NCI-H128 (cell line): ENCODE measurements at regions not wholly inside any gene's neighbourhood (a gene's known extent, or its start where the extent isn't known, plus 50 kb on each side); places are given as distances from the start of the nearest gene placed in this dataset.

Experiments
- DNase-seq: peaks from one replicate; lab custom pipeline; 2025; ENCODE audit not compliant: unreplicated experiment; lab: John Stamatoyannopoulos, UW

DNA sequence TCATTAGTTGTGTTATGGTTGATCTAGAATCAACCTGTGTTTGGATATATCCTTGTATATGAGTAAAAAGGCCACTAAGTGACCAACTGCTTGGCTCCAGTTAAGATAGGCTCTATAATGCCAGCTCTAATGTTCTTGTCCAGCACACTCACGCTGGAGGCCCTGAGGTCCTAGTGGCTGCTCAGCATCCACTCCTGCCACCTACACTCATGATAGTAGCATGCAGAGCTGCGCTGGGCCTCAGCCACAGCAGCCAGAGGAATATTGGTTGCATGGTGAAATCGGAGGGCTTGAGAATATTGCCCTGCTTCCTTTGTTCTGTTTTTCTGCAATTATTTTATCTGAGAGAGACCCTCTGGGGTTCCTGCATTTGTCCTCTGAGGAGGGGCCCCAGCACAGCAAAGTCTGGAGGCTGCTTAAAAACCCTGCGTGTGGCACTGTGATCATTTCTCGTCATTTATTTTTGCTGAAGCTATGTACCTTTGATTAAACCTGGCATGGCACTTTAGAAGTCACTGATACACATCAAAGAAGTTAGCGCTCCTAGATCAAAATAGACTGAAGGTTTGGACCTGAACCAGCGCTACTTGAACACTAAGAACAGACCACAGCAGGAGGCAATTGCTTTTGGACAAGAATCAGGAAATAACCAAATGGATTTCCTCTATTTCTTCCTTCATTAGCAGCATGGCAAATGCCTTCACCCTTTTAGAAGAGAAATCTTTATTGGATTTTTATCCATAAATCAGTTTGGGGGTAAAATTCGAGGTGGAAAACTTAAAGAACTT is 398.4 kb upstream of the ID4 start:
- no peak for DNase-seq

DNA sequence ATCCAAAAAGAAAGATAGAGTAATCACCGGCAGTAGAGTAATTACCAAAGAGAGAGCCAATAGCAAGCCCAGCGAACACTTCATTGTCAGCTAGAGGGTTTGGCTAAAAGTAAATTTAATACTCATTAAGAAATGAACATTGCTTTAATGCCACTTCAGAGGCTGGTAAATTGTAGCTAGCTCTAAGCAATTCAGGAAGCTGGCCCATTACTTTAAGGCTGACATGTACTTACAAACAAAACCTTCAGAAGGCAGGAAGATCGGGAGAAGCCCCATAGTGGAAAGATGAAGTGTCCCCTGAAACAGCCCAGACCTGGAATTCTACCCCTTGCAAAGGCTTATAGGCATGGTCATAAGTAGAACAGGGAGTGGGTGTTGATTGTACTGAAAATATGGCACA is 396.6 kb upstream of the ID4 start:
- DNase-seq = peak; percentile 32

DNA sequence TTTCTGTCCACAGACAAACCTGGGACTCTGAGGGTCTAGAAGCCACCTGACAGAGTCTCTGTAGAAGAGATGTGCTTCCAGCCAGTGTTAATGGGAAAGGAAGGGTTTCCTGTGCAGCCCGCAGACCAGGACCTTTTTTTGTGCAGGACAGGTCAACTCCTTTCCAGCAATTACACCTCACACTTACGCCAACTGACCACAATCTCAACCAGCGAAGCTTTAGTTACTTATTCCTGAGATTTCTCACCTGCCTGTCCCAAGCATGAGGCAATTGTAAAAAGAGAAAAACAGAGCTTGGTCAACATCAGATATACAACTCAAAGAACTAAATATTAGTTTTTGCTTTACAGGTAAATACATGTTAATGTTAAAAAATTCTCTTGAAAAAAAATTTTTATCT is 393.8 kb upstream of the ID4 start:
- no peak for DNase-seq

DNA sequence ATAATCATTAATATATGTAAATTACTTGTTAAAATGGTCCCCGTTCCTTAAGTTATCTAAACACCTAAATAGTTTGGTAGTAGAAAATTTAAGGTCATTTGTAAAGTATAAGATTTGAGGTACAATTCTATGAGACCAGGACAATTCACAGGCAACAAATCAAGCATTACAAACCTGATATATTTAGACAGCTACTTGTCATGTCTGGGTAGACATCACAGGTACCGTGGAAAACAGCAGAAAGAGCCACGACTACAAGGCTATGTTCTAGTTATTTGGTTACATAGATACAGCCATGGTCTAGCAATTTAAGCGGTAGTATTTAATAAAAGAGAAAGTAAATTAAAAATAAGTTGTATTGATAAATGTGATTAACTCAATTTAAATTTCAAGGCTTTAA is 393.1 kb upstream of the ID4 start:
- no peak for DNase-seq

DNA sequence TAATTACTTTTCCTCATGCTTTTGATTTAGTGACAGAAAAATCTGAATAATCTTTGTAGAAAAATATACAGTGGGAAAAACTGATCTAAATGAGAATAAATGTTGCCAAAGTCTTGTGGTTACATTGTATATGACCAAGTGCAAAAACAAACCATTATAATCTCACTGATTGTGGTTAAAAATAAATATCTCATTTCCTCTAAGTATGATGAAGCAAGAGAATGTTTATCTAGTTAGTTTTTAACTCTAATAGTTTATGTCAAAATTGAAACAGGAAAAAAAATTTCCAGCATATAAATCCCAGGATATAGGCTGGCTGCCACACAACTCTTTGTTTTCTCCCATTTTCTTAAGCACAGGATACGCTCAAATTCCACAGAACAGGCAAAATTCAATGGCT is 392.7 kb upstream of the ID4 start:
- DNase-seq = no peak

DNA sequence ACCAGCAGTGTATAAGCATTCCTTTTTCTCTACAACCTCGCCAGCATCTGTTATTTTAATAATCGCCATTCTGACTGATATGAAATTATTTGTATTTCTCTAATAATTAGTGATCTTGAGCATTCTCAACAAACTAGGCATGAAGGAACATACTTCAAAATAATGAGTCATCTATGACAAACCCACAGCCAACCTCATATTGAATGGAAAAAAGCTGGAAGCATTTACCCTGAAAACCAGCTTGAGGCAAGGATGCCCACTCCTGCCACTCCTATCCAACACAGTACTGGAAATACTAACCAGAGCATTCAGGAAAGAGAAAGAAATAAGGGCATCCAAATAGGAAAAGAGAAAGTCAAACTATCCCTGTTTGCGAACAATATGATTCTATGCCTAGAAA is 390.6 kb upstream of the ID4 start:
- DNase-seq = no peak

DNA sequence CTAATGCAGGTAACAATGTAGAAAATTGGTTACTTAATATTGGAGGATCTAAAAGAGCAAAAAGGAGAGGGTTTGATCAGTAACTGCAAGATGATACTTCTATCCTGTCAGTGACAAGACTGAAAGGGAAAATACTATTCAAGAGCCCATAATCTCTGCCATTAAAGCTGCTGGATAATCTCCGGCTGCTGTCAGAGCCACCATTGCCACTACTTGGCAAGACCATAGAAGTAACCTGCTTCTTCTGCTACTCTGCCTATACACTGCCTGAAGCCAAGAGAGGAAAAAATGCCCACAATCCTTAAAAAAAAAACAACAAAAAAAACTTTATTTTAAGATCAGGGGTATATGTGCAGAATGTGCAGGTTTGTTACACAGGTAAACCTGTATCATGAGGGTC is 386.5 kb upstream of the ID4 start:
- no peak for DNase-seq

DNA sequence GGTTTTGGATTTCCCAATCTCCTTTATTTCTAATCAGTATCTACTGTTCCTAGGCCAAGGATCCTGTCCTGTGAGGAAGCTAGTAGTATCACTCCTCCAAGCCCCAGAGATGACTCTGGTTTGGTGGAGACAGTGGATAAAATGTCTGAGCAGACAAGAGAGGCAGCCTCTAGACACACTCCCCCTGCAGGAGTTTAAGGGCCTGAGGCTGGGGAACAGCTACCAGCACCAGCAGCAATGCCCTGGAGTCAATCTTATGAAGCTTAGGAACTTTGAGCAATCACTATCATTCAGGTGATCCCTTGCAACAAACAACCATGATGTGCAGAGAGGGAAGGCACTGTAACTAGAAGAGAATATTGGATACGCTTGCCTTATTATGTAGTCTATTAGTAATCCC is 384.7 kb upstream of the ID4 start:
- no peak for DNase-seq

DNA sequence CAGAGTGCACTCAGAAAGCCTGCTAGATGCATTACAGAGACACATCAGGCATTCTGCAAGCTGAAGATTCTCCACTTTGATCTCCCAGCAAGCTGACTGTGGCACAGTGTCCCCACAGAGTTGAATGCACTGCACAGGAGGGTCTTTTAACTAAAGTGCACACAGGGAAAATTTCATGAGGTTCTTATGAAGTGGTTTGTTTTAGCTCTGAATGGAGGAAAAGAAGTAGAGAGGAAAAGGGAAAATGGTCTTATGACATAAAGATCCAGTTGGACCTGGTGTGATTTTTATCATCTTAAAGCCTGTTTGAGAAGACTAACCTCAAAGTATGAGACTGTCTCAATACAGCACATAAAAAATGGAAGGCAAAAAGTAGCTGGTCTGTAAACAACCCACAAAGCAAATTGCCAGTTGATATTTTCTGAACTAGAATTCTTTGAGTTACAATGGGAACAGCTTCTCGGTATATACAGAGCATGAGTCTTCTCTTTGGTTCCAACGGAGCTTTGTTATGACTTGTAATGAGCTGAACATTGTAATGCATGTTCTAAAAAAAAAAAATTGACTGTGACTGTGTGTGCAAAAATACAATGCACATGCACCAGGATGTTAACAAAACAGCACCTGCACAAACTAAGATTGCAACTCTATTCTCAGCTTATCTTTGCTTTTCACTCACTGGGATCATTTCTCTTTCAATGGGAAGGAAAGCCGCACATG is 383.0 kb upstream of the ID4 start:
- no peak for DNase-seq

DNA sequence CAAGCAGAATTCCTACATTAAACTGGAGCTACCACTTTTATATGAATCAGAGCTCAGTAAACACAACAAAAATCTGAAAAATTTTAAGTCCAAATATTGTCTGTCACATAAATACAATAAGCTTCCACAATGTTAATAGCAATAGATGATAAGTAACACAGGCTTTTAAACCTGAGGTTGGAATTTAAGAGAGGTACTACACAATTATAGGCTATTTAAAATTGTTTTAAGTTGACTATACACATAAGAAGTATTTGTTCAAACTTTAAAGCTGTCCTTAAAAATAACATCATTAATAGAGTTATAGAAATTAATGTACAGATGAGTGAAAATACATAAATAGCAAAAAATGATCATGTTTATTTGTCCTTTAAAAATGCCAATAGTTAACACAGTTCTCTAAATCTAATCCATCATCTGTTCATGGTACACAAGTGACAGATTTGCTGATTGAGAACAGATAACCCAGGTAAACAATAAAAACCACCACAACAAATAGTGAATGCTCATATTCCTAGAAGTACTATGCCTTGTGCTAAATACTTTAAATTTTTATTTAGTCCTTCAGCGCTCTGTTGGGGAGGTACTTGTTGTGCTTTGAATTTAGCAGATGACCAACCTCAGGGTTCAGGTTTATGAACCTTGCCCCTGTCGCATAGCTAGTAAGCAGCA is 382.3 kb upstream of the ID4 start:
- no peak for DNase-seq

DNA sequence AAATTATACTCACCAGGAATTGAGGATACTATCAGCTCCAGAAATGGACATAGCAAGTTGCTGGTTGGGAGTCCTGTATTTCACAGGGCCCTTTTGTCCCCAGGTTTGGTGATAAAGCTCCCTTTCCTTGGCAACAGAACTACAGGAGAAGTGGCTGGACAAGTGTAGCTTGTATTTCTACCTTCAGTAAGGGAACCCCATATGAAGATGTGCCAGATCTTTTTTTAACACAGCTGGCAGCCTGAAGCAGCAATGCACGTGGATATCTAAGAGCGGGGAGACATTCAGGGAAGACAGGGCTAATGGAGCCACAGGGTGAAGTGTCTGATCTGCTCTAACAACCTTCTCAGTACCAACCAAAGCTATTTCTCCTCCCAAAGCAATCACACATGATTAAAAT is 373.9 kb upstream of the ID4 start:
- DNase-seq = no peak

DNA sequence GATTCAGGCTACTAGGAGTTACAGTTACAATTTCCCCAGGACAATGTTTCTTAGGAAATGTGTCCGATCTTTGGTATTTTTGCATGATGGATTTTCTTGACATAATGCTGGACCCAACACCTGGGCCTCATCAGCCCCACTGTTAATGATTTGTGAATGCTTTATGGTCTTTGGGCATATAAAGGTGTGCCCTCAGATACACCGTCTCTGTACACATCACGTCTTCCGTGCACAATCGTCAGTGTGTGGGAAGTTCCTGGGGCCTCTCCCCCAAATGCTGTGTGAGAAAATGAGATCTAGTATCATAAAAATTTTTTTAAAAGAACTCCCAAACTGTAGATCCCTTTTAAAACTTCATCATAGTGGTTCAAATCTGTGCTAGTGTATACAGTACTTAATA is 373.2 kb upstream of the ID4 start:
- no peak for DNase-seq

DNA sequence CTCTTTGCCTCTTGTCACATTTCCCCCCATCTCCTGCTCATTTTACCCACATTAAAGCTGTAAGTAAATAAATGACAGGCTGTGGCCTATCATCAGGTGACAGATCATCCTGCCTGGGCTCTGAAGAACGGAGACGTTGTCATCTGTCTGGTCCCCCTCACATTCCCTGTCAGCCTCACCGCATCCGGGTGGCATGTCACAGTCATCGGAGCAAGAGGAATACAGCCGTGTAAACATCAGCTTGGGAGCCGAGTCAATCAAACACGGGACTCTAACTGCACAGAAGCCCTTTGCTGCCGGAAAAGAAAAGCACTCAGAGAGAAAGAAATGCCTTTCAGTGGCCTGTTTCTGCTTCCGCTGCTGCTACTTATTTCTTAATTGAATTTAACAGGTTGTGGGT is 371.9 kb upstream of the ID4 start:
- DNase-seq = no peak

DNA sequence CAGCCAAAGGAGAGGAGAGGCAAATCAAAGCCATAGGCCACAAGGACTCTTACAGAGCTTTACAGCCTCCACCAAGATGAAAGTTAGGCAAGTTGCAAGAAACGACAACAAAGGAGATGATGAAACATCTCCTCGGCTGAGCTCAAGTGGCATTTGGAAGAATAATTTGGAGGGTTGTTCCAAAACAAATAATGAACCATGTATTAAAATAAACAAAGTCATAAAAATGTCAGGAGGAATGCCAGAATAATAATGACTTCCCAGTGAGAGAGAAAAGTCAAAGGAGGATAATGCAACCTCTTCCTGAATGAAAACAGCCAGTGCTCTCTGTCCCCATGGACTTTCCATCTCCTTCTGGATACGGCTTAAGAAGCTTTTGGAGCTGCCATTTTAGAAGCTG is 371.4 kb upstream of the ID4 start:
- DNase-seq = no peak

DNA sequence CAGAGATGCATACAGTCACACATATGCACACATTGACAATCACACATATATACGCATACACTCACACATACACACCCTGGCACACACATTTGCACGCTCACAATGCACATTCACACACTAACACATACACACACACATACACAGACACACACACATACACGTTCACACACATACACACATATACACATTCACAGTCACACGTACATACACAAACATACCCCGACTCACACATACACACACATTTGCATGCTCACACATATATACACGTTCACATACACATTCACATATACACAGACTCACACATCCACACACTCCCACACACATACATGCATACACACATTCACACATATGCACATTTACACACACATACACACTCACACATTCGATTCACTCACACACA is 366.8 kb upstream of the ID4 start:
- no peak for DNase-seq

DNA sequence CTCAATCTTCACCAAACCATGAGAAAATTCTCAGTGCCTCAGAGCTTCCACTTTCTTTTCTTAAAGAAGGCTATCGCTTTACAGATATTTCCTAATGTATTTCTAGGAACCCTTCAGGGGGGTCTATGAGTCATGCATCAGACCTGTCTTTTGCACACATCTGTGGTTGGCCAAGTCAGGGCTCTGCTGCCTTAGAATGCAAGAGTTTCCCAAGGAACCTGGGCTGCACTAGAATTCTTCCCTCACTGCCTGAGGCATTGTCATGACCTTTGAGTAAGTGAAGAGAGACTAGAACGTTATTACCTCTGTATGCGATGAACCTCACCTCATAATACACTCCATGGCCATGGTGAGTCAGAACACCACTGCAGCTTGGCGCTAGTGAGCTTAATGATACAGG is 365.0 kb upstream of the ID4 start:
- DNase-seq = no peak

DNA sequence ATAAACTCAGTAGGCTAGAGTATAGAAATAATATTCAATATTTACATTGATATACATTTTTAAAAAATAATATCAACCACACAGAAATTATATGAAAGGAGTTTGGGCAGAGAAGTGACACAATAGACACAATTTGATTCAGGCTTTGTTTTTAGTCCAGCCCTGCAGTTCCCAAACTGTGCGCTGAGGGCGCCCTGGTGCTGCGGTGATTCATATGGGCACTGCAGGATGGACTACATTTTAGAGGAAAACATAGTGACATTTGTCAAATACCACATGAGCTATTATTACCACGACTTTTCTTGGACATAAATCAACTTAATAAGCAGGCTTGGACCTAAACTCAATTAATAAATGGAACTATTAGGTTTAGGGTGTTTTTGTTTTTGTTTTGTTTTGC is 364.3 kb upstream of the ID4 start:
- no peak for DNase-seq

DNA sequence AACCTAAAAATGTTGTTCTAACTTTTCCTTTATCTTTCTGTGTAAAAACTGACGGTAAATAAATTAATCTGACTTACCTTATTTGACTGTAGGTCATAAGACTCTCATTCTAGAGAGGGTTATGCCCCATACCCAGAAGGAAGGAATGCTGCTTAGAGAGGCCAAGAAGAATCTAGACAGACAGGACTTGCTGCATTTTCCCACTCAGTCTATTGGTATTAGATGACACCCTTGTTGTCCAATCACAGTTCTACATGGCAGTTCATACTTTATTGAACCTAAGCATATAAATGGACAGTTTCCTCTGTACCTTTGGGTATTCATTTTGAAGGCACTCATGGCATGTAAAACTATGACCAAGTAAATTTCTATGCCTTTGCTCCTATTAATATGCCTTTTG is 359.6 kb upstream of the ID4 start:
- DNase-seq = no peak

DNA sequence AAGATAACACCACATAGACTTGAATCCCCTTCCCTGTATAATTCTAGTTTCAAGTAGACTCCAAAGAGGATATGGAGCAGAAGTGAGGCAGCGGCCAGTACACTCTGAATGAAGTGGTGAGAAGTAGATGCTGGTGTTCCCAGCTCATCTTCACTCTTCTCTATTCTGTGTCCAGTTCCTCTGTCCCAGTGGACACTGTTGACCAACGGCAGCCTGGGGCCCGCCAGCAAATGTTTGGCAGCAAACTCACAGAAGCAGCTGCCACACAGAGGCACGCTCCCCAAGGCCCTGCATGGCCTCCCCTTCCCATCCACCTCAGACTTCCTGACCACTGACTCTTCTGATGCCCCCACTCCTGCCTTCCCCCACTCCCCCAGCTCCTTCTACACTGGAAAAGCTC is 358.9 kb upstream of the ID4 start:
- no peak for DNase-seq

DNA sequence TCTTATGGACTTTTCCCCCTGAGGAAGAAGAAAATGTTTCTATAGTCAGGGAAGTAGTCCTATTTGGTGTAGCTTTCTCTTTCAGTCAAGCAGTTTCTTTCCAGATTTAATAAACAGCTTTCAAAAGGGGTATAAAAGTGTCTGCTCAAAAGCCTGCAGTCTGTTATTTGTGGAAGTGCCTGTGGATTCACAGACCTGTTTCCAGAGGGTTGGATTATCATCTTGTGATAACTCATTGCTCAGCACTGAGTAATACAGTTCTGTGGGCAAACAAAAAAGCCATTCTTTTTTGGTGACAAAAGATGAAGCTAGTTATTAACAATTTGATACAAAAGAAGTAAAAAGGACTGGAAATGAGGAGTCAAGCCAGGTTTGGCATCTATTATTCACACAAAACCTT is 358.2 kb upstream of the ID4 start:
- DNase-seq = no peak

DNA sequence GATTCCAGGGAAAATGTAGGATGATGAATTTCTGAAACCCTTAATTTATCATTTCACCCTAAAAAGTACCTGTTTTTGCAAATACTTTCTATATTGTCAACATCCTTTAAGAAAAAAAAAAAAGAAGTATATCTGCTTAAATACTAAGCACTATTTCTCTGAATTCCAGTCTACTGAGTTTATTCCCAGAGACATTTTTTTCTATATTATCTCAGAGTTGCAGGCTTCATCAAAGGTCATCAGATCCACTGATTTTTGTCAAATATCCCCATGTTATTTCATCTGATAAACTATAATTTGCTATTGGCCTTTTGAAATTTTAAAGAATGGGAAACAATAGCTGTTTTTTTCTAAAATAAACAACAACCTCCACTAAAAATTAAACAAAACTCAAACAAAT is 357.6 kb upstream of the ID4 start:
- DNase-seq = no peak

DNA sequence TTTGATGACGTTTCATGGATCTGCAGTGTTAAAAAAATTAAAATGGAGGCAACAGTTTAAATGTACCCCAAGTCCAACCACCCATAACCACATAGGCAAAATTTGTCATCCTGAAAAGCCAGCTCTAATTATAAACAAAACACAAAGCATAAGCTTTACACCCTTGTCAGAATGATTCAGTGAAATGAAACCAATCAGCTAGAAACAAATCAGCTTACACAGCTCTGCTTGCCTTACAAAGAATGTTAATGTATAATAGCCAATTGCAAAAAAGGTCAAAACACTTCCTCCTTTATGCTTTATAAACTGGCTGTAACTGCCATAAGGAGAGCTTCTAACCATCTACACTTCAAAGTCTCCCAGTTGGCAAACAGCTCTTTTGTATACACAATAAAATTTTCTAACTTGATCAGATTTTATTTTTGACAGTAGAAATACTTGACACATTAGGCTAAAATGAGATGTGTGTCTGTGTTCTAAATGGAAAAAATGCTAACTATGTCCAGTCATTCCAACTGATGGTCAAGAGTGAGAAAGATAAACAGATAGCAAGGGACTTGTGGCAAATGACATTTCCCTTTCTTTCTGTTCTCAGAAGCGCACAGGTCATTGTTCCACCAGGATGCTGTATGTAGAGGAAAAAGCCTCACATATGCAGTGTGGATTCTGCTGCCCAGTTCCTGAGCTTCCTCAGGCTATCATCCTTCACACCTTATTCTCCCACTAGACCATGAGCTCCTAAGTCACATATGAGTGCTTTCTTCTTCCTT is 344.3 kb upstream of the ID4 start:
- DNase-seq = no peak
